ENCODE measurements at regions not wholly inside any gene's neighbourhood (a gene's known extent, or its start where the extent isn't known, plus 50 kb on each side); places are given as distances from the start of the nearest gene placed in this dataset.
"Not testable (repeated sequence)": the region's sequence is repeated elsewhere in the genome, so short reads cannot be mapped to it uniquely, and the experiment has no call there.

GRCh38 chr6:141464896-141465295, 667.8 kb upstream of the GJE1 start:
- DNase-seq (ENCODE audit: low spot score) (no peak), ATAC-seq (ENCODE audit: low read depth) (no peak)
- no peaks in the 10 kb centered on the region for H3K36me3 ChIP-seq (ENCODE audit: low read depth)
- H3K4me3 ChIP-seq (ENCODE audit: severe bottlenecking): no peak overlapping the region
- no peaks in the 10 kb centered on the region for H3K9me3 ChIP-seq (ENCODE audit: severe bottlenecking)
- no peak overlapping the region for H3K27ac ChIP-seq (ENCODE audit: poor library complexity, severe bottlenecking)
- peaks cover 6% of the 10 kb centered on the region for H3K4me1 ChIP-seq (ENCODE audit: insufficient read depth, poor library complexity, severe bottlenecking)
- H3K27me3 ChIP-seq (ENCODE audit: insufficient read depth, poor library complexity, severe bottlenecking): no peaks in the 10 kb centered on the region
- TF ChIP-seq CTCF (IDR thresholded peaks at IDR 0.05; ENCODE audit: poor library complexity, severe bottlenecking): no peak

- H3K27me3 ChIP-seq (ENCODE audit: insufficient read depth, poor library complexity, severe bottlenecking): no peaks in the 10 kb centered on the region
- DNase-seq (ENCODE audit: low spot score): no peak
- H3K4me1 ChIP-seq (ENCODE audit: insufficient read depth, poor library complexity, severe bottlenecking): peaks cover 6% of the 10 kb centered on the region
- no peak for ATAC-seq (ENCODE audit: low read depth)
- H3K36me3 ChIP-seq (ENCODE audit: low read depth): no peaks in the 10 kb centered on the region
- H3K27ac ChIP-seq (ENCODE audit: poor library complexity, severe bottlenecking): no peak overlapping the region
- H3K4me3 ChIP-seq (ENCODE audit: severe bottlenecking): no peak overlapping the region
- H3K9me3 ChIP-seq (ENCODE audit: severe bottlenecking): no peaks in the 10 kb centered on the region
- TF ChIP-seq CTCF (IDR thresholded peaks at IDR 0.05; ENCODE audit: poor library complexity, severe bottlenecking): no peak
These were observed 668.2 kb upstream of the GJE1 start for GRCh38 chr6:141464490-141464889.

GRCh38 chr6:141463237-141463977, 669.3 kb upstream of the GJE1 start:
- H3K27me3 ChIP-seq (ENCODE audit: insufficient read depth, poor library complexity, severe bottlenecking): no peaks in the 10 kb centered on the region
- no peaks in the 10 kb centered on the region for H3K9me3 ChIP-seq (ENCODE audit: severe bottlenecking)
- H3K27ac ChIP-seq (ENCODE audit: poor library complexity, severe bottlenecking): no peak overlapping the region
- peaks cover 6% of the 10 kb centered on the region for H3K4me1 ChIP-seq (ENCODE audit: insufficient read depth, poor library complexity, severe bottlenecking)
- DNase-seq (ENCODE audit: low spot score): no peak
- no peak overlapping the region for H3K4me3 ChIP-seq (ENCODE audit: severe bottlenecking)
- ATAC-seq (ENCODE audit: low read depth): no peak
- H3K36me3 ChIP-seq (ENCODE audit: low read depth): no peaks in the 10 kb centered on the region
- TF ChIP-seq CTCF (IDR thresholded peaks at IDR 0.05; ENCODE audit: poor library complexity, severe bottlenecking): no peak

GRCh38 chr6:141460743-141461484, 671.8 kb upstream of the GJE1 start:
- no peak for TF ChIP-seq CTCF (IDR thresholded peaks at IDR 0.05; ENCODE audit: poor library complexity, severe bottlenecking)
- H3K27me3 ChIP-seq (ENCODE audit: insufficient read depth, poor library complexity, severe bottlenecking): no peaks in the 10 kb centered on the region
- peaks cover 6% of the 10 kb centered on the region for H3K4me1 ChIP-seq (ENCODE audit: insufficient read depth, poor library complexity, severe bottlenecking)
- no peaks in the 10 kb centered on the region for H3K9me3 ChIP-seq (ENCODE audit: severe bottlenecking)
- no peak overlapping the region for H3K27ac ChIP-seq (ENCODE audit: poor library complexity, severe bottlenecking)
- ATAC-seq (ENCODE audit: low read depth): no peak
- H3K36me3 ChIP-seq (ENCODE audit: low read depth): no peaks in the 10 kb centered on the region
- DNase-seq (ENCODE audit: low spot score): no peak
- H3K4me3 ChIP-seq (ENCODE audit: severe bottlenecking): no peak overlapping the region

GRCh38 chr6:141460245-141460644, 672.5 kb upstream of the GJE1 start:
- H3K4me1 ChIP-seq (ENCODE audit: insufficient read depth, poor library complexity, severe bottlenecking); ATAC-seq (ENCODE audit: low read depth): not testable (repeated sequence)

GRCh38 chr6:141457984-141458383, 674.7 kb upstream of the GJE1 start:
- ATAC-seq (ENCODE audit: low read depth); H3K4me3 ChIP-seq (ENCODE audit: severe bottlenecking); H3K27me3 ChIP-seq (ENCODE audit: insufficient read depth, poor library complexity, severe bottlenecking); H3K36me3 ChIP-seq (ENCODE audit: low read depth); H3K27ac ChIP-seq (ENCODE audit: poor library complexity, severe bottlenecking); H3K4me1 ChIP-seq (ENCODE audit: insufficient read depth, poor library complexity, severe bottlenecking); DNase-seq (ENCODE audit: low spot score); H3K9me3 ChIP-seq (ENCODE audit: severe bottlenecking): not testable (repeated sequence)

More at GRCh38 chr6:141460245-141460644, 672.5 kb upstream of the GJE1 start:
- not testable (repeated sequence) for H3K27me3 ChIP-seq (ENCODE audit: insufficient read depth, poor library complexity, severe bottlenecking); DNase-seq (ENCODE audit: low spot score); H3K4me3 ChIP-seq (ENCODE audit: severe bottlenecking); H3K9me3 ChIP-seq (ENCODE audit: severe bottlenecking); H3K27ac ChIP-seq (ENCODE audit: poor library complexity, severe bottlenecking); H3K36me3 ChIP-seq (ENCODE audit: low read depth)

Measured in RWPE2 (cell line).